Activated CD4-positive, alpha-beta T cell treated with anti-CD3 and anti-CD28 coated beads, Interleukin-2, amount 10 ng/mL, durations not matched to agents 7 days and 5 days (primary cell): ENCODE measurements at regions not wholly inside any gene's neighbourhood (a gene's known extent, or its start where the extent isn't known, plus 50 kb on each side); places are given as distances from the start of the nearest gene placed in this dataset.

Source experiments
- CTCF ChIA-PET: fragments of 350-600 bp; sonication (Branson Sonifier 250); formaldehyde crosslinking; loops from one replicate; lab custom pipeline; 2021; ENCODE audit warnings: antibody characterized with exemption; lab: Charles Lee
- POLR2A ChIA-PET: fragments of 350-600 bp; sonication (Branson Sonifier 250); formaldehyde crosslinking; loops from one replicate; lab custom pipeline; 2021; ENCODE audit warnings: antibody characterized with exemption; lab: Charles Lee
- DNase-seq: peaks from one replicate; pipeline ENCODE4 v3.0.0-alpha.2; 2020
- H3K27ac Mint-ChIP-seq: one replicate; pipeline ENCODE4 v1.8.0; 2021; ENCODE audit warnings: mild to moderate bottlenecking, moderate library complexity, mixed read lengths
- H3K27me3 Mint-ChIP-seq: one replicate; pipeline ENCODE4 v1.8.0; 2021; ENCODE audit warnings: mixed read lengths
- H3K36me3 Mint-ChIP-seq: one replicate; pipeline ENCODE4 v1.8.0; 2021; ENCODE audit warnings: low read depth, mixed read lengths
- H3K4me1 Mint-ChIP-seq: one replicate; pipeline ENCODE4 v1.8.0; 2021; ENCODE audit warnings: mixed read lengths
- H3K4me3 Mint-ChIP-seq: one replicate; pipeline ENCODE4 v1.8.0; 2021; ENCODE audit warnings: mild to moderate bottlenecking, moderate library complexity, mixed read lengths
- H3K9me3 Mint-ChIP-seq: one replicate; pipeline ENCODE4 v1.8.0; 2021; ENCODE audit warnings: mixed read lengths

DNA sequence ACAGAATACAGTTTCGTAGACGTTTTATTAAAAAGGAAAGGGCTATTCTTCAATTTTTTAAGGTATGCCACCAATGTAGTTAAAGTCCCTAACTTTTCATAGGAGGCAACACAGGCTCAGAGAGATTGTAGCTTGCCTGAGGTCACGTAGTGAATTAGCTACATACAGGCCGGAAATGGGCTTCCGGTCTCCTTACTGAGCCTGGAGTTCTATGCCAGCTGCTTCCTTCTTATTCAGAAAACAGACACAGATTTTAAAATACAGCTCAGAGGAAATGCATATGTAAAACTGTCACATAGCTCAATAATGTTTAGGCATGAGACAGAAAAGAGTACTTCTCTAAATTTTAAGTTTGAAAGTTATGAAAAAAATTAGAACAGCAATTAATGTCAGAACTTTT lies 85.4 kb upstream of the TUBA3C start:
- Mint-ChIP-seq H3K27me3 (no peaks in the 10 kb centered on the region), H3K4me3 (no peak overlapping the region), H3K4me1 (peaks cover 3% of the 10 kb centered on the region), H3K27ac (no peak overlapping the region), H3K36me3 (no peaks in the 10 kb centered on the region), H3K9me3 (no peaks in the 10 kb centered on the region)
- DNase-seq: no peak
- POLR2A ChIA-PET: no interaction called here
- CTCF ChIA-PET: no interaction called here

DNA sequence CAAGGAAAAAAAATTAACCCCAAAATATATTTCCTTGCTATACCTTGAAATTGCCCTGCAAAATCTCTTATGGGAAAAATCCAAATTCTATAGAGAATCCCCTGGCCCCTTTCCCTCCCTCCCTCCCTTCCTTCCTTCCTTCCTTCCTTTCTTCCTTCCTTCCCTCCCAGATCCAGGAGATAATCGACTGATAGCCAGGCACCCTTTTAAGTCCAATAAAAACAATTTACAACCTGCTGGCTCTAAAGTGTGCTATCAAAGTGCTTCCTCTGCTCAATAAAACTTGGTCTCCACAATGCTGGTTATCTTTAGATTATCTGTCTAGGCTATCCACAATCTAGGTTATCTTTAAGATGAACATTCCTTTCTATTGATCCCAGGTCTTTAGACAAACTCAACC lies 83.1 kb upstream of the TUBA3C start:
- no peak for DNase-seq
- no peaks in the 10 kb centered on the region for H3K9me3 Mint-ChIP-seq
- ChIA-PET CTCF (no interaction called here), POLR2A (no interaction called here)
- H3K27ac Mint-ChIP-seq: no peak overlapping the region
- peaks cover 3% of the 10 kb centered on the region for H3K4me1 Mint-ChIP-seq
- H3K4me3 Mint-ChIP-seq: no peak overlapping the region
- no peaks in the 10 kb centered on the region for H3K36me3 Mint-ChIP-seq
- H3K27me3 Mint-ChIP-seq: no peaks in the 10 kb centered on the region

DNA sequence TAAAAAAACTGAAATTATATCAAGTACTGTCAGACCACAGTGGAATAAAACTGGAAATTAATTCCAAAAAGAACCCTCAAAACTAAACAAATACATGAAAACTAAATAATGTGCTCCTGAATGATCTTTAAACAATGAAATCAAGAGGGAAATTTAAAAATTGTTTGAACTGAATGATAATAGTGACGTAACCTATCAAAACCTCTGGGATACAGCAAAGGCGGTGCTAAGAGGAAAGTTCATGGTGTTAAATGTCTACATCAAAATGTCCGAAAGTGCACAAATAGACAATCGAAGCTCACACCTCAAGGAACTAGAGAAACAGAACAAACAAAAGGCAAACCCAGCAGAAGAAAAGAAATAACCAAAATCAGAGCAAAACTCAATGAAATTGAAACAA lies 70.8 kb upstream of the TUBA3C start:
- H3K36me3 Mint-ChIP-seq: no peaks in the 10 kb centered on the region
- DNase-seq: no peak
- ChIA-PET CTCF (no interaction called here), POLR2A (no interaction called here)
- H3K27ac Mint-ChIP-seq: no peak overlapping the region
- no peaks in the 10 kb centered on the region for H3K4me1 Mint-ChIP-seq
- peaks cover 12% of the 10 kb centered on the region for H3K9me3 Mint-ChIP-seq
- H3K27me3 Mint-ChIP-seq: no peaks in the 10 kb centered on the region
- H3K4me3 Mint-ChIP-seq: no peak overlapping the region

DNA sequence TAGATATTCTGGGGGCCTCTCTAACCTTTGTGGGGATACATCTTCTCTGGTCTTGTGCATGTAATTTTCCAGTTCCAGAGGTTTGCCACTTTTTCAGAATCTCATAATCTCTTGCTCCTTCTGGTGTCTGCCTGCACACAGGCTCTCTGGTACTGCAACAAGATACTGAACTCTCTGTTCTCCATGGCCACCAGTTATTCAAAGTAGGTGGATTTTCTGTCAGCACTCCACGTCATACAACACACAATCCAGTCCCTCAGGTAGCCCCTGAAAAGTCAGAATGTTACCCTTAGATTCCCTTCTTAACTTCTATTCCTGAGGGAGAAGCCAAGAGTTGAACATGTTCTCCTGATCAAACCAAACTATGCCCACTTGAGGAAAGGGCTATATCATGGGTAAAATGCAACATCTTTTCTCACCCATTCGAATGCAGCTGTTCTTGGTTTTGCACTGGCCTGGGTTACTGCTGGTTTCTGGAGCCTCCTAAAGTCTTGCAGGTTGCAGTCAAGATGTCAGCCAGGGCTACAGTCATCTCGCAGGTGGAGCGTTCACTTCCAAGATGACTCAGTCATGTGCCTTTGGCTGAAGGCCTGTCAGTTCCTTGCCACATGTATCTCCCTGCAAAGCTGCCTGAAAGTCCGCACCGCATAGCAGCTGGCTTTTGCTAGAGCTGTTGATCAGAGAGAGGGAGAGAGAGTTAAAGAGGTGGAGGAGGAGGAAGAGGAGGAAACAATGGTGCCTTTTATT lies 57.7 kb upstream of the TUBA3C start:
- POLR2A ChIA-PET: no interaction called here
- no peaks in the 10 kb centered on the region for H3K4me1 Mint-ChIP-seq
- no peak for DNase-seq
- H3K36me3 Mint-ChIP-seq: no peaks in the 10 kb centered on the region
- H3K27me3 Mint-ChIP-seq: no peaks in the 10 kb centered on the region
- no peak overlapping the region for H3K27ac Mint-ChIP-seq
- CTCF ChIA-PET: no interaction called here
- no peaks in the 10 kb centered on the region for H3K9me3 Mint-ChIP-seq
- H3K4me3 Mint-ChIP-seq: no peak overlapping the region
